ENCODE measurements at regions not wholly inside any gene's neighbourhood (a gene's known extent, or its start where the extent isn't known, plus 50 kb on each side); places are given as distances from the start of the nearest gene placed in this dataset.
A peak's percentile ranks its signal among the peaks of the same experiment; 100 is the strongest.

DNA sequence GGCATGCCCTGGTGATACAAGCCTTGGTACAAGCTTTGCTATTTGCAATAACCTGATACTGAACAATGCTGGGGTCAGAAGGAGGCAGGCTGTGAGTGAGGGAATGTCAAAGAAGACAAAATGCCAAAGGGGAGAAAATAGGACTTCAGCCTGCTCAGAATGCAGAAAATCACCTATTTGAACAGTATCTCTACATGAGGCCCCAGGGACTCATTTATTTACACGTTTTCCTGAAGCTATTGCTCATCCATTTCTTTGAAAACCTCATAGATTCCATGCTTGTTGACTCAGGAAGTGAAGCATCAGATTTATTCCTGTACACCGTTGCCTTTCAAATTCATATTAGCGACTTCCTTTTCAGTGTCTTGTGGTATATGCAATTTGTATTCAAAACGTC lies 69.4 kb upstream of the CBLN2 start:
- no peak for DNase-seq (ENCODE audit: low read depth)
- TF ChIP-seq POLR2A (IDR thresholded peaks at IDR 0.05; ENCODE audit: extremely low read depth, insufficient read length): no peak
- no peak for TF ChIP-seq MYC (IDR thresholded peaks at IDR 0.05; ENCODE audit: low read depth, low read length)
- TF ChIP-seq, protein P1, sequence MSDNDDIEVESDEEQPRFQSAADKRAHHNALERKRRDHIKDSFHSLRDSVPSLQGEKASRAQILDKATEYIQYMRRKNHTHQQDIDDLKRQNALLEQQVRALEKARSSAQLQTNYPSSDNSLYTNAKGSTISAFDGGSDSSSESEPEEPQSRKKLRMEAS (IDR thresholded peaks at IDR 0.05; ENCODE audit: low read depth, low read length): no peak
- no peak for TF ChIP-seq CTCF (IDR thresholded peaks at IDR 0.05; ENCODE audit: low read depth, low read length)
- H3K4me3 ChIP-seq (ENCODE audit: low read depth, low read length): no peak overlapping the region

DNA sequence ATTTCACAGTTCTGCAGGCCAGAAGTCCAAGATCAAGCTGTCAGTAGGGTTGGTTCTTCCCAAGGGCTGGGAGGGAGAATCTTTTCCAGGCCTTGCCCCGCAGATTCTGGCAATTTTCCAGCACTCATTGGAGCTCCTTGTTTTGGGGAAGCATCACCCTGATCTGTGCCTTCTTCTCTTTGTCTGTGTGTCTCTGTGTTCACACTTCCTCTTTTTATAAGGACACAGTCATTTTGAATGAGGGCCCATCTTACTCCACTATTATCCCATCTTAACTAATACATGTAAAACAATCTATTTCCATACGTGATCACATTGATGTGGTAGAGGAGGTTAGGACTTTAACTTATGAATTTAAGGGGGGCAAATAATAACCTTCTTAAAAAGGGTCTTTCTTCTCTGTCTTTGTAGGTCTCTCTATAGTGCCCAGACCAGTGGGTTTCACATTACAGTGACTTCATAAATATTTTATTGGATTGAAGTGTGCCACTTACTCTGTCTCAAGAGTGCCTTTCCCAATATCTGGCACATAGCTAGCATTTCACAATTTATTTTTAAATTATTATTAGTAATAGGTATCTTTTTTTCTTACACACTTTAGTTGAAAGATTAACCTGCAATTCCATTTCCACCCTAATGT lies 68.9 kb upstream of the CBLN2 start:
- TF ChIP-seq MYC (IDR thresholded peaks at IDR 0.05; ENCODE audit: low read depth, low read length): no peak
- TF ChIP-seq, protein P1 (IDR thresholded peaks at IDR 0.05; ENCODE audit: low read depth, low read length): no peak
- DNase-seq (ENCODE audit: low read depth): peak; percentile 9
- H3K4me3 ChIP-seq (ENCODE audit: low read depth, low read length): no peak overlapping the region

DNA sequence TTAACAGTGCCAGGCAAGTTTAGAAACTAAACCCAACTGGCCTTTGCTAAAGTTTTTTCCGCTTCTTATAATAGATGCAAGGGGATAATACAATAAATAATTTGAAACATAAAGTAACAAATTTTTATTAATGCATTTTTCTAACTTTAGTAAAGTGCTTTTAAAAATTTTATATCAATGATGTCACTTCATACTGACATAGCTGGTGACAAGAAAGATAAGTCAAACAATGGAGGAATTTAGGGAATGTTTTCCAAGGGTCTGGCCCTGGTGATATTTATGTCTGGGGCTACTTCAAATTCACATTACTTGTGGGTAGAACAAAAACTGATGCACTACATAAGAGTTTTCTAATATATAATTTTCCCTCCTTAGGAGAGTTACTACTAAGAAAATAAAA lies 61.2 kb upstream of the CBLN2 start:
- H3K4me3 ChIP-seq (ENCODE audit: low read depth, low read length): no peak overlapping the region
- DNase-seq (ENCODE audit: low read depth): no peak
- TF ChIP-seq POLR2A (IDR thresholded peaks at IDR 0.05; ENCODE audit: extremely low read depth, insufficient read length) (no peak), CTCF (IDR thresholded peaks at IDR 0.05; ENCODE audit: low read depth, low read length) (no peak), MYC (IDR thresholded peaks at IDR 0.05; ENCODE audit: low read depth, low read length) (no peak)
- TF ChIP-seq, protein P1 (IDR thresholded peaks at IDR 0.05; ENCODE audit: low read depth, low read length): no peak

DNA sequence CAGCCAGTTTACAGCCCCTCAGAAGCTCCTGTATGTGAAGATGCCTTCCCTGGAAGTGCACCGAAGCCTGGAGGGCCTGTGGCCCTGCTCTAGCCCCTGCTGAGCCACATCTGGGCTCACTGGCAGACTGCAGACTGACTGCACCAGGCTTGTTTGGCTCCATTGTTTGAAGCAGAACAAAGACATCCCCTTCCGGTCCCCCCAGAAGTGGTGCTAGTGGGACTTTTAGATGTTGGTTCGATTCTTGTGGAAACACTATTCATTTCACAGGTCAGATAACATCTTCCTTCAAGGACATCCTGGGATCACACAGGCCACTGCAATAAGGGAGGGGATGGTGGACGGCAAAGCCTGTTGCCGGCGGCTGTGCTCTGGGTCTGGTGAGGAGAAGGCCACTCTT lies 57.8 kb upstream of the CBLN2 start:
- H3K4me3 ChIP-seq (ENCODE audit: low read depth, low read length): no peak overlapping the region
- no peak for TF ChIP-seq POLR2A (IDR thresholded peaks at IDR 0.05; ENCODE audit: extremely low read depth, insufficient read length)
- TF ChIP-seq, protein P1 (IDR thresholded peaks at IDR 0.05; ENCODE audit: low read depth, low read length): no peak
- TF ChIP-seq CTCF (IDR thresholded peaks at IDR 0.05; ENCODE audit: low read depth, low read length): no peak
- no peak for TF ChIP-seq MYC (IDR thresholded peaks at IDR 0.05; ENCODE audit: low read depth, low read length)
- DNase-seq (ENCODE audit: low read depth): no peak

- no peak for TF ChIP-seq CTCF (IDR thresholded peaks at IDR 0.05; ENCODE audit: low read depth, low read length)
- no peak for DNase-seq (ENCODE audit: low read depth)
- no peak overlapping the region for H3K4me3 ChIP-seq (ENCODE audit: low read depth, low read length)
These were observed 57.3 kb upstream of the CBLN2 start for GRCh38 chr18:72601481-72601880.

Data from NB4 (cell line).